ENCODE measurements at regions not wholly inside any gene's neighbourhood (a gene's known extent, or its start where the extent isn't known, plus 50 kb on each side); places are given as distances from the start of the nearest gene placed in this dataset.

DNA sequence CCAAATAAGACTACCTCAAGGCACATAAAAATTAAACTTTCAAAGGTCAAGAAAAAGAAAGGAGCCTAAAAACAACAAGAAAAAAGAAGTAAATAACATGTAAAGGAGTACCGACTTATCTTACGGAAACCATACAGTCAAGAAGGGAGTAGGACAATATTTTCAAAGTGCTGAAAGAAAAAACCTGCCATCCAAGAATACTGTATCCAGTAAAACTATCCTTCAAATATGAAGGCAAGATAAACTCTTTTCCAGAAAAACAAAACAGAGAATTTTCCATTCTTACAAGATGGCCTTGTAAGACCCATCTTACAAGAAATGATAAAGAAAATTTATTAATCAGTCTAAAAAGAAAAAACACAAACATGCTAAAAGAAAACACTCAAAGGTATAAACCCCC lies 302.2 kb downstream of the LMBRD1 start:
- TF ChIP-seq EP300 (IDR thresholded peaks at IDR 0.05; ENCODE audit: borderline replicate concordance in 1 of 2, low read depth in 2 of 2, low read length in 2 of 2) (no peak), RNF2 (IDR thresholded peaks at IDR 0.05; ENCODE audit: borderline replicate concordance, low read depth, low read length, missing control alignments, poor library complexity, severe bottlenecking) (no peak), GTF2F1 (IDR thresholded peaks at IDR 0.05; ENCODE audit: borderline replicate concordance, low read depth, low read length) (no peak), CREB1 (IDR thresholded peaks at IDR 0.05) (no peak), POLR2AphosphoS5 (IDR thresholded peaks at IDR 0.05; ENCODE audit: low read depth, low read length) (no peak), YY1 (IDR thresholded peaks at IDR 0.05; ENCODE audit: low read depth, low read length) (no peak), HDAC6 (IDR thresholded peaks at IDR 0.05; ENCODE audit: low read depth, low read length) (no peak), ZNF274 (IDR thresholded peaks at IDR 0.05; ENCODE audit: borderline replicate concordance, extremely low read depth, low read length) (no peak), CTCF (IDR thresholded peaks at IDR 0.05; ENCODE audit: control extremely low read depth in 1 of 3, insufficient read depth in 1 of 3, low read depth in 1 of 3, low read length in 3 of 3) (no peak)
- TF ChIP-seq, protein P1, sequence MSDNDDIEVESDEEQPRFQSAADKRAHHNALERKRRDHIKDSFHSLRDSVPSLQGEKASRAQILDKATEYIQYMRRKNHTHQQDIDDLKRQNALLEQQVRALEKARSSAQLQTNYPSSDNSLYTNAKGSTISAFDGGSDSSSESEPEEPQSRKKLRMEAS (IDR thresholded peaks at IDR 0.05): no peak
